HepG2 (cell line): ENCODE measurements at regions not wholly inside any gene's neighbourhood (a gene's known extent, or its start where the extent isn't known, plus 50 kb on each side); places are given as distances from the start of the nearest gene placed in this dataset.

Experiments used
- ATAC-seq: fragments of 200-7000 bp; cut with Tn5 transposase; 3 replicates; pipeline ENCODE4 v1.9.1; 2020; ENCODE audit warnings: mild to moderate bottlenecking, moderate library complexity
- BruUV-seq: library from RNA; stranded (reverse); fragments of 400-500 nt; replicated peaks from 2 replicates; lab custom pipeline; 2021; lab: Mats Ljungman, UMichigan
- CTCF ChIA-PET: fragments of 300-600 bp; formaldehyde crosslinking; extraction: SDS; loops from one replicate; lab custom pipeline; 2021; ENCODE audit warnings: low total read pairs, inconsistent platforms, low intra/inter-chr PET ratio; lab: Yijun Ruan, JAX
- POLR2A ChIA-PET: fragments of 350-600 bp; sonication (Branson Sonifier 250); formaldehyde crosslinking; loops from one replicate; lab custom pipeline; 2020; ENCODE audit warnings: antibody characterized with exemption, inconsistent platforms; lab: Yijun Ruan, JAX
- DNase-seq: peaks from one replicate; pipeline ENCODE4 v3.0.0-alpha.2; 2015; ENCODE audit warnings: low spot score
- FAIRE-seq: peaks from 3 replicates; lab custom pipeline; 2011; peaks lifted over from hg19 to GRCh38; lab: Jason Lieb, UNC
- H2AFZ ChIP-seq: one replicate; pipeline ENCODE4 v1.6.1; 2011; ENCODE audit warnings: low read length, inconsistent platforms
- H3K27ac ChIP-seq: fragments of 300-600 bp; 3 replicates; pipeline ENCODE4 v1.8.0; 2011; ENCODE audit warnings: mixed run types, mild to moderate bottlenecking, mixed read lengths, low read length, inconsistent platforms; ENCODE audit not compliant: insufficient read depth; ENCODE audit errors: extremely low read length
- H3K27me3 ChIP-seq, 2 experiments: fragments of 200-600 bp in 1 of 2; 2 replicates in 1 of 2; 3 replicates in 1 of 2; pipeline versions ENCODE4 v1.6.0 to v1.8.0; 2011; ENCODE audit warnings: low read length in 2 of 2, mild to moderate bottlenecking in 2 of 2, moderate library complexity in 2 of 2, inconsistent platforms in 1 of 2; ENCODE audit not compliant: insufficient read depth in 2 of 2, control insufficient read depth in 1 of 2
- H3K36me3 ChIP-seq, 2 experiments: fragments of 200-600 bp in 1 of 2; replicated peaks in 1 of 2; 2 replicates in 1 of 2; 3 replicates in 1 of 2; pipeline versions ENCODE4 v1.5.1 to v1.8.0; 2011; ENCODE audit warnings: low read length in 2 of 2, inconsistent platforms in 1 of 2; ENCODE audit not compliant: insufficient read depth in 2 of 2, control insufficient read depth in 1 of 2
- H3K4me1 ChIP-seq: 2 replicates; pipeline ENCODE4 v1.5.1; 2012; ENCODE audit warnings: low read length, inconsistent platforms; ENCODE audit not compliant: insufficient read depth
- H3K4me2 ChIP-seq: 2 replicates; pipeline ENCODE4 v1.6.0; 2011; ENCODE audit warnings: low read depth, low read length, inconsistent platforms
- H3K4me3 ChIP-seq, 3 experiments: fragments of 200-600 bp in 1 of 3; sonication (generic), shearing (Covaris generic) in 1 of 3; replicated peaks in 1 of 3; 2 replicates each; pipeline ENCODE4 v1.5.1; 2011 to 2016; ENCODE audit warnings: low read length in 3 of 3, inconsistent platforms in 2 of 3, low read depth in 2 of 3, mild to moderate bottlenecking in 2 of 3, control low read depth in 1 of 3, mixed read lengths in 1 of 3; ENCODE audit not compliant: insufficient read depth in 1 of 3
- H3K79me2 ChIP-seq: one replicate; pipeline ENCODE4 v1.6.1; 2011; ENCODE audit warnings: low read length, inconsistent platforms; ENCODE audit not compliant: insufficient read depth
- H3K9ac ChIP-seq: 2 replicates; pipeline ENCODE4 v1.6.0; 2011; ENCODE audit warnings: mild to moderate bottlenecking, low read depth, low read length, inconsistent platforms; ENCODE audit not compliant: insufficient read depth
- H3K9me3 ChIP-seq: 2 replicates; pipeline ENCODE4 v1.5.1; 2012; ENCODE audit warnings: mild to moderate bottlenecking, low read length
- H4K20me1 ChIP-seq: 2 replicates; pipeline ENCODE4 v1.6.0; 2011; ENCODE audit warnings: inconsistent platforms, mild to moderate bottlenecking, low read length, moderate library complexity; ENCODE audit not compliant: insufficient read depth
- CCAR2 ChIP-seq: fragments of 200-400 bp; formaldehyde crosslinking; optimal IDR thresholded peaks from 2 replicates; pipeline ENCODE3; 2018; ENCODE audit warnings: low read depth, mild to moderate bottlenecking, low read length, moderate library complexity
- HES4 ChIP-seq: sonication (generic); formaldehyde crosslinking; IDR thresholded peaks from 2 replicates; pipeline ENCODE4 v1.9.0; 2021; ENCODE audit warnings: mild to moderate bottlenecking, missing genetic modification reagents, borderline replicate concordance
- KAT2B ChIP-seq: fragments of 150-350 bp; IDR thresholded peaks from 2 replicates; pipeline ENCODE4 v1.6.1; 2014; ENCODE audit warnings: low read depth, low read length, borderline replicate concordance
- KLF9 ChIP-seq: IDR thresholded peaks from 2 replicates; pipeline ENCODE4 v1.6.1; 2016; ENCODE audit warnings: low read depth
- PAF1 ChIP-seq: IDR thresholded peaks from 2 replicates; pipeline ENCODE4 v1.6.1; 2016; ENCODE audit warnings: missing genetic modification reagents, missing compliant biosample characterization
- SAFB2 ChIP-seq: sonication (generic); formaldehyde crosslinking; IDR thresholded peaks from 2 replicates; pipeline ENCODE4 v1.5.1; 2020; ENCODE audit warnings: missing genetic modification reagents, low read depth, mild to moderate bottlenecking, borderline replicate concordance
- SMARCC2 ChIP-seq: fragments of 450-650 bp; IDR thresholded peaks from 2 replicates; pipeline ENCODE4 v1.6.1; 2017; ENCODE audit warnings: antibody characterized with exemption, mild to moderate bottlenecking
- ZNF280B ChIP-seq: sonication (generic); formaldehyde crosslinking; IDR thresholded peaks from 2 replicates; pipeline ENCODE4 v1.5.0; 2020; ENCODE audit warnings: missing genetic modification reagents, mild to moderate bottlenecking, borderline replicate concordance
- ZNF496 ChIP-seq: sonication (generic); formaldehyde crosslinking; IDR thresholded peaks from 2 replicates; pipeline ENCODE4 v1.8.1; 2023; ENCODE audit warnings: mild to moderate bottlenecking, moderate library complexity, missing genetic modification reagents; ENCODE audit not compliant: insufficient replicate concordance
- ZNF512B ChIP-seq: sonication (generic); formaldehyde crosslinking; IDR thresholded peaks from 2 replicates; pipeline ENCODE4 v1.5.1; 2020; ENCODE audit warnings: missing genetic modification reagents, mild to moderate bottlenecking, borderline replicate concordance
- ZNF687 ChIP-seq: sonication (generic); formaldehyde crosslinking; IDR thresholded peaks from 2 replicates; pipeline ENCODE4 v1.5.1; 2020; ENCODE audit warnings: mild to moderate bottlenecking, missing genetic modification reagents, moderate library complexity
- WGBS: methylation state at CpG from one replicate; pipeline ENCODE4 v1.1.6; 2017; ENCODE audit warnings: low lambda C conversion rate; 5-methylcytosine and 5-hydroxymethylcytosine counted together
- in situ Hi-C: cut with HindIII; loops from 2 replicates; pipeline ENCODE4 v1.10.0; 2017; ENCODE audit warnings: low pct_unique_long_range_greater_than_20kb; ENCODE audit not compliant: extremely low pct_ligation_motif_present
- intact Hi-C: fragments of 100-400 bp; cut with micrococcal nuclease; formaldehyde crosslinking; loops from one replicate; pipeline ENCODE4 v1.10.0; 2022; ENCODE audit not compliant: unreplicated experiment

GRCh38 chr1:83095570-83095969, 903.4 kb downstream of the TTLL7 start:
- Histone ChIP-seq H3K27ac (no peak overlapping the region), H3K27me3 (no peaks in the 10 kb centered on the region), H3K79me2 (no peaks in the 10 kb centered on the region), H3K4me3 (no peak overlapping the region), H3K9ac (no peak overlapping the region), H3K36me3 (no peaks in the 10 kb centered on the region), H3K4me1 (no peaks in the 10 kb centered on the region), H4K20me1 (no peaks in the 10 kb centered on the region), H2AFZ (no peak overlapping the region), H3K9me3 (peaks cover 80% of the 10 kb centered on the region), H3K4me2 (no peak overlapping the region)
- POLR2A ChIA-PET: no interaction called here
- no peak for FAIRE-seq
- WGBS: 3% methylated on average over 5 of the region's 5 CpGs
- no TSS peak for BruUV-seq
- no peak for ATAC-seq
- CTCF ChIA-PET: no interaction called here
- in situ Hi-C loops (no loop called here), intact Hi-C loops (no loop called here)
- no peak for DNase-seq
- TF ChIP-seq ZNF496 (CRISPR knock-in tag) (no peak), PAF1 (CRISPR knock-in tag) (no peak), SMARCC2 (no peak), KAT2B (no peak), ZNF687 (CRISPR knock-in tag) (no peak), HES4 (no peak), KLF9 (no peak), SAFB2 (CRISPR knock-in tag) (no peak), CCAR2 (no peak), ZNF512B (CRISPR knock-in tag) (no peak), ZNF280B (CRISPR knock-in tag) (no peak)
